ENCODE measurements at regions not wholly inside any gene's neighbourhood (a gene's known extent, or its start where the extent isn't known, plus 50 kb on each side); places are given as distances from the start of the nearest gene placed in this dataset.

DNA sequence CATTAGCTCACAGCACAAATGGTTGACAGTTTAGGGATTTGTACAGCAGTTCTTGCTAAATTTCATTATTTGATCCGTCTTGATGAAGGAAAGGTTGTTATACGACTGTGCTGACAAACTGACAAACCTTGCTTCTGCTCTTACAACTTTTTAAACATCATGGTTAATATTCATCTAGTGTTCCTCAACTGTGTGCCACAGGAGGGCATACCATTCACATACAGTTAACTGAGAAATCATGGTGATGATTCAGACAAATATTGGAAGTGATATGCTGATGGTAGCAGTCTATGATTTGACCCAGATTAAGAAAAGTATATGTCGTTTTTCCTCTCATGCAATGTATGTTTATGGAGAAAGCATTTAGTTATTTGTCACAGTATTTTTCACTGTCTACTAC, 129.8 kb upstream of the FSIP2 start:
- Histone ChIP-seq H3K27me3 (ENCODE audit: control insufficient read depth in 2 of 2, insufficient read depth in 2 of 2, low read length in 2 of 2) (no peaks in the 10 kb centered on the region), H3K9me3 (replicated peaks; ENCODE audit: control insufficient read depth, insufficient read depth, low read length) (no peaks in the 10 kb centered on the region), H3K4me3 (replicated peaks in 1 of 3; ENCODE audit: insufficient read depth in 1 of 3, low read depth in 1 of 3, low read length in 3 of 3) (no peak overlapping the region), H3K9me1 (replicated peaks; ENCODE audit: control insufficient read depth, extremely low read depth, insufficient read depth, low read length) (no peaks in the 10 kb centered on the region), H3K4me1 (ENCODE audit: control insufficient read depth, extremely low read depth, insufficient read depth, low read length) (no peaks in the 10 kb centered on the region), H3K9ac (replicated peaks; ENCODE audit: extremely low read depth, insufficient read depth, low read length) (no peak overlapping the region), H4K20me1 (replicated peaks; ENCODE audit: control insufficient read depth, extremely low read depth, insufficient read depth, low read length) (no peaks in the 10 kb centered on the region), H3K27ac (ENCODE audit: insufficient read depth, low read depth, low read length) (no peak overlapping the region), H3K79me2 (ENCODE audit: control insufficient read depth, insufficient read depth, low read length) (no peaks in the 10 kb centered on the region), H3K4me2 (ENCODE audit: insufficient read depth, low read length) (no peak overlapping the region), H3K36me3 (ENCODE audit: control insufficient read depth in 2 of 2, extremely low read depth in 1 of 2, insufficient read depth in 2 of 2, low read length in 2 of 2) (no peaks in the 10 kb centered on the region), H2AFZ (ENCODE audit: low read depth, low read length) (no peak overlapping the region)
- BruUV-seq (replicated peaks) = no TSS peak
- dilution Hi-C loops (cut with MboI; ENCODE audit: extremely low pct_ligation_motif_present, low sequenced_read_pairs) (no loop called here), intact Hi-C loops (cut with micrococcal nuclease) (no loop called here)
- no peak for FAIRE-seq
- peak; percentile 4 for DNase-seq (ENCODE audit: low read depth, low spot score)
- ChIA-PET POLR2A (no interaction called here), CTCF (interaction anchor here (0.8 kb wide), 1 partner anchor 130 kb away, joined by 3 read pairs; the partner anchor contains the start of gene FSIP2)
- TF ChIP-seq MAX (IDR thresholded peaks at IDR 0.05; ENCODE audit: insufficient read depth, insufficient read length) (no peak), JUN (IDR thresholded peaks at IDR 0.05; ENCODE audit: borderline replicate concordance, insufficient read depth, insufficient read length, low read depth) (no peak), EZH2 (IDR thresholded peaks at IDR 0.05; ENCODE audit: borderline replicate concordance, low read depth, low read length, severe bottlenecking) (no peak), MYC (IDR thresholded peaks at IDR 0.05; ENCODE audit: low read depth, low read length) (no peak), FOS (IDR thresholded peaks at IDR 0.05; ENCODE audit: borderline replicate concordance, insufficient read depth, low read length) (no peak), POLR2AphosphoS5 (IDR thresholded peaks at IDR 0.05; ENCODE audit: insufficient read depth, low read depth, low read length) (no peak), GATA2 (IDR thresholded peaks at IDR 0.05; ENCODE audit: insufficient read depth, insufficient read length, low read depth, low read length) (no peak), POLR2A (IDR thresholded peaks at IDR 0.05; ENCODE audit: low read depth, low read length) (no peak)
- TF ChIP-seq, protein P1, sequence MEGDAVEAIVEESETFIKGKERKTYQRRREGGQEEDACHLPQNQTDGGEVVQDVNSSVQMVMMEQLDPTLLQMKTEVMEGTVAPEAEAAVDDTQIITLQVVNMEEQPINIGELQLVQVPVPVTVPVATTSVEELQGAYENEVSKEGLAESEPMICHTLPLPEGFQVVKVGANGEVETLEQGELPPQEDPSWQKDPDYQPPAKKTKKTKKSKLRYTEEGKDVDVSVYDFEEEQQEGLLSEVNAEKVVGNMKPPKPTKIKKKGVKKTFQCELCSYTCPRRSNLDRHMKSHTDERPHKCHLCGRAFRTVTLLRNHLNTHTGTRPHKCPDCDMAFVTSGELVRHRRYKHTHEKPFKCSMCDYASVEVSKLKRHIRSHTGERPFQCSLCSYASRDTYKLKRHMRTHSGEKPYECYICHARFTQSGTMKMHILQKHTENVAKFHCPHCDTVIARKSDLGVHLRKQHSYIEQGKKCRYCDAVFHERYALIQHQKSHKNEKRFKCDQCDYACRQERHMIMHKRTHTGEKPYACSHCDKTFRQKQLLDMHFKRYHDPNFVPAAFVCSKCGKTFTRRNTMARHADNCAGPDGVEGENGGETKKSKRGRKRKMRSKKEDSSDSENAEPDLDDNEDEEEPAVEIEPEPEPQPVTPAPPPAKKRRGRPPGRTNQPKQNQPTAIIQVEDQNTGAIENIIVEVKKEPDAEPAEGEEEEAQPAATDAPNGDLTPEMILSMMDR (IDR thresholded peaks at IDR 0.05; ENCODE audit: extremely low read depth in 1 of 2, insufficient read depth in 1 of 2, low read depth in 1 of 2, low read length in 2 of 2) = no peak

Data from endothelial cell of umbilical vein (primary cell).